HEK293T (cell line): ENCODE measurements at regions not wholly inside any gene's neighbourhood (a gene's known extent, or its start where the extent isn't known, plus 50 kb on each side); places are given as distances from the start of the nearest gene placed in this dataset.

Experiments
- CTCF ChIA-PET: fragments of 350-600 bp; formaldehyde crosslinking; extraction: SDS; loops from one replicate; lab custom pipeline; 2021; ENCODE audit warnings: antibody characterized with exemption, inconsistent platforms; lab: Yijun Ruan, JAX
- POLR2A ChIA-PET: fragments of 350-600 bp; formaldehyde crosslinking; extraction: SDS; loops from one replicate; lab custom pipeline; 2020; ENCODE audit warnings: antibody characterized with exemption, inconsistent platforms; lab: Yijun Ruan, JAX
- DNase-seq: peaks from one replicate; pipeline ENCODE4 v3.0.0; 2012; ENCODE audit warnings: mixed read lengths; ENCODE audit errors: extremely low spot score
- ARNT ChIP-seq: fragments of 450-650 bp; IDR thresholded peaks from 2 replicates; pipeline ENCODE4 v1.6.1; 2017; ENCODE audit warnings: mild to moderate bottlenecking
- BHLHE40 ChIP-seq: fragments of 450-650 bp; IDR thresholded peaks from 2 replicates; pipeline ENCODE4 v1.6.1; 2016; ENCODE audit warnings: mild to moderate bottlenecking, moderate library complexity, borderline replicate concordance
- CTBP1 ChIP-seq: fragments of 450-650 bp; IDR thresholded peaks from 2 replicates; pipeline ENCODE4 v1.6.1; 2016; ENCODE audit warnings: borderline replicate concordance
- ELF4 ChIP-seq: fragments of 450-650 bp; IDR thresholded peaks from 2 replicates; pipeline ENCODE4 v1.6.1; 2017; ENCODE audit warnings: antibody characterized with exemption
- FOXA1 ChIP-seq: fragments of 450-650 bp; IDR thresholded peaks from 2 replicates; pipeline ENCODE4 v1.6.1; 2016; ENCODE audit warnings: mild to moderate bottlenecking
- FOXK2 ChIP-seq: fragments of 450-650 bp; IDR thresholded peaks from 2 replicates; pipeline ENCODE4 v1.6.1; 2016; ENCODE audit warnings: mild to moderate bottlenecking
- FOXM1 ChIP-seq: fragments of 450-650 bp; IDR thresholded peaks from 2 replicates; pipeline ENCODE4 v1.6.1; 2017; ENCODE audit warnings: mild to moderate bottlenecking, borderline replicate concordance
- HDGF ChIP-seq: fragments of 450-650 bp; IDR thresholded peaks from 2 replicates; pipeline ENCODE4 v1.6.1; 2017; ENCODE audit warnings: antibody characterized with exemption, borderline replicate concordance
- L3MBTL2 ChIP-seq: fragments of 450-650 bp; conservative IDR thresholded peaks from 2 replicates; pipeline ENCODE4 v1.6.1; 2016; ENCODE audit warnings: mild to moderate bottlenecking
- LEF1 ChIP-seq: fragments of 450-650 bp; IDR thresholded peaks from 2 replicates; pipeline ENCODE4 v1.6.1; 2017; ENCODE audit warnings: mild to moderate bottlenecking, borderline replicate concordance
- NFRKB ChIP-seq: fragments of 450-650 bp; IDR thresholded peaks from 2 replicates; pipeline ENCODE4 v1.6.1; 2016; ENCODE audit warnings: mild to moderate bottlenecking, moderate library complexity
- PKNOX1 ChIP-seq: fragments of 450-650 bp; IDR thresholded peaks from 2 replicates; pipeline ENCODE4 v1.6.1; 2016
- SP1 ChIP-seq: fragments of 450-650 bp; IDR thresholded peaks from 2 replicates; pipeline ENCODE4 v1.6.1; 2017
- SUZ12 ChIP-seq: fragments of 450-650 bp; IDR thresholded peaks from 2 replicates; pipeline ENCODE4 v1.6.1; 2016; ENCODE audit warnings: mild to moderate bottlenecking
- TARDBP ChIP-seq: fragments of 450-650 bp; IDR thresholded peaks from 2 replicates; pipeline ENCODE4 v1.6.1; 2016
- ZNF384 ChIP-seq: fragments of 450-650 bp; IDR thresholded peaks from 2 replicates; pipeline ENCODE4 v1.6.1; 2016

- CTCF ChIA-PET = interaction anchor here (0.6 kb wide), 1 partner anchor 324 kb away, joined by 3 read pairs; no protein-coding TSS in a partner anchor
- TF ChIP-seq ELF4 (no peak), FOXK2 (no peak), FOXM1 (no peak), ARNT (no peak), TARDBP (no peak), PKNOX1 (no peak), LEF1 (no peak), HDGF (no peak), SUZ12 (no peak), L3MBTL2 (no peak), CTBP1 (no peak), SP1 (no peak), ZNF384 (no peak), FOXA1 (no peak)
- no peak for DNase-seq
- POLR2A ChIA-PET = no interaction called here
Observed at GRCh38 chr5:167813389-167813788, 478.1 kb upstream of the WWC1 start.

- DNase-seq = no peak
- CTCF ChIA-PET = interaction anchor here (1.1 kb wide), 1 partner anchor 401 kb away, joined by 3 read pairs; no protein-coding TSS in a partner anchor
- TF ChIP-seq TARDBP = no peak
- TF ChIP-seq L3MBTL2 = no peak
- TF ChIP-seq HDGF = no peak
- TF ChIP-seq PKNOX1 = no peak
- no peak for TF ChIP-seq SP1
- TF ChIP-seq ARNT = no peak
- TF ChIP-seq FOXK2 = no peak
- TF ChIP-seq NFRKB = no peak
- TF ChIP-seq FOXM1 = no peak
- TF ChIP-seq SUZ12 = no peak
- TF ChIP-seq FOXA1 = no peak
- no peak for TF ChIP-seq CTBP1
- no peak for TF ChIP-seq BHLHE40
- no peak for TF ChIP-seq ELF4
- POLR2A ChIA-PET = no interaction called here
Observed at GRCh38 chr5:167814040-167814439, 477.4 kb upstream of the WWC1 start.

- ChIA-PET CTCF (interaction anchor here (1.1 kb wide), 1 partner anchor 400 kb away, joined by 3 read pairs; no protein-coding TSS in a partner anchor), POLR2A (no interaction called here)
- DNase-seq = no peak
- TF ChIP-seq SUZ12 (no peak), BHLHE40 (no peak), LEF1 (no peak), ARNT (no peak), HDGF (no peak), FOXA1 (no peak), SP1 (no peak)
Observed at GRCh38 chr5:167814828-167815227, 476.6 kb upstream of the WWC1 start.

- POLR2A ChIA-PET = no interaction called here
- CTCF ChIA-PET = no interaction called here
- TF ChIP-seq LEF1 (no peak), L3MBTL2 (no peak), FOXK2 (no peak), FOXA1 (no peak), PKNOX1 (no peak), SP1 (no peak), CTBP1 (no peak), BHLHE40 (no peak), ZNF384 (no peak), ELF4 (no peak), TARDBP (no peak), FOXM1 (no peak), ARNT (no peak), SUZ12 (no peak), NFRKB (no peak), HDGF (no peak)
- DNase-seq = no peak
Observed at GRCh38 chr5:167816354-167816753, 475.1 kb upstream of the WWC1 start.

- no peak for DNase-seq
- ChIA-PET CTCF (no interaction called here), POLR2A (no interaction called here)
- TF ChIP-seq PKNOX1 (no peak), SUZ12 (no peak), ARNT (no peak), TARDBP (no peak)
Observed at GRCh38 chr5:167816864-167817263, 474.6 kb upstream of the WWC1 start.

GRCh38 chr5:167819406-167819805, 472.0 kb upstream of the WWC1 start:
- DNase-seq = no peak
- CTCF ChIA-PET = no interaction called here
- TF ChIP-seq FOXK2 (no peak), PKNOX1 (no peak), SUZ12 (no peak), BHLHE40 (no peak), ELF4 (no peak), TARDBP (no peak), FOXM1 (no peak), FOXA1 (no peak), LEF1 (no peak), SP1 (no peak), L3MBTL2 (no peak), NFRKB (no peak), HDGF (no peak), ARNT (no peak)
- POLR2A ChIA-PET = no interaction called here
